Adrenal gland (tissue), 5 donors: ENCODE measurements at regions not wholly inside any gene's neighbourhood (a gene's known extent, or its start where the extent isn't known, plus 50 kb on each side); places are given as distances from the start of the nearest gene placed in this dataset.

Experiments used
- CTCF ChIP-seq, 6 experiments: fragments of 450-650 bp in 4 of 6; fragments of 200-600 bp in 2 of 6; sonication (generic) in 1 of 6; IDR thresholded peaks; 1 replicate in 5 of 6; 2 replicates in 1 of 6; pipeline versions ENCODE4 v1.5.1 to v1.8.0; 2016 to 2021; ENCODE audit warnings: antibody characterized with exemption in 6 of 6, mild to moderate bottlenecking in 2 of 6, moderate library complexity in 1 of 6
- POLR2A ChIP-seq, 2 donors: fragments of 450-650 bp; IDR thresholded peaks; one replicate each; pipeline ENCODE4 v1.6.1; 2017; ENCODE audit warnings: antibody characterized with exemption in 2 of 2, mild to moderate bottlenecking in 2 of 2, moderate library complexity in 1 of 2
- donor health status: DM: no; HTN: no; CAD: no.

- TF ChIP-seq CTCF (IDR thresholded peaks at IDR 0.05), result no peak
- TF ChIP-seq POLR2A (IDR thresholded peaks at IDR 0.05), result no peak
Measured at GRCh38 chr1:57615956-57616355, 192.1 kb upstream of the DAB1 start.
